Mesothelial cell of epicardium (in vitro differentiated cells): ENCODE measurements at regions not wholly inside any gene's neighbourhood (a gene's known extent, or its start where the extent isn't known, plus 50 kb on each side); places are given as distances from the start of the nearest gene placed in this dataset.
A peak's percentile ranks its signal among the peaks of the same experiment; 100 is the strongest.

ENCODE experiments used
- DNase-seq, 2 experiments: peaks; one replicate each; pipeline ENCODE4 v3.0.0; 2021; ENCODE audit warnings: low spot score in 2 of 2; ENCODE audit not compliant: unreplicated experiment in 2 of 2
- H3K27ac Mint-ChIP-seq: 2 replicates; pipeline ENCODE4 v1.8.0; 2021; ENCODE audit warnings: mixed read lengths
- H3K27me3 Mint-ChIP-seq: 2 replicates; pipeline ENCODE4 v1.8.0; 2021; ENCODE audit warnings: low read depth, mixed read lengths
- H3K36me3 Mint-ChIP-seq: 2 replicates; pipeline ENCODE4 v1.8.0; 2021; ENCODE audit warnings: mixed read lengths
- H3K4me1 Mint-ChIP-seq: 2 replicates; pipeline ENCODE4 v1.8.0; 2021; ENCODE audit warnings: mixed read lengths
- H3K4me3 Mint-ChIP-seq: 2 replicates; pipeline ENCODE4 v1.8.0; 2021; ENCODE audit warnings: mild to moderate bottlenecking, moderate library complexity, mixed read lengths
- H3K9me3 Mint-ChIP-seq: 2 replicates; pipeline ENCODE4 v1.8.0; 2021; ENCODE audit warnings: mixed read lengths
- CTCF ChIP-seq: fragments of 200-600 bp; sonication (generic); IDR thresholded peaks from one replicate; pipeline ENCODE4 v1.5.0; 2021; ENCODE audit warnings: antibody characterized with exemption; ENCODE audit not compliant: unreplicated experiment

- no peaks in the 10 kb centered on the region for H3K27me3 Mint-ChIP-seq
- peaks cover 52% of the 10 kb centered on the region for H3K9me3 Mint-ChIP-seq
- peaks cover 31% of the 10 kb centered on the region for H3K36me3 Mint-ChIP-seq
- peak; percentile 31 to 49 for DNase-seq
- peak; percentile 33 for TF ChIP-seq CTCF
- no peak overlapping the region for H3K4me3 Mint-ChIP-seq
- peak overlapping the region; percentile 55 for H3K27ac Mint-ChIP-seq
- H3K4me1 Mint-ChIP-seq: peaks cover 3% of the 10 kb centered on the region
Measured at GRCh38 chr3:18295171-18295920, 129.8 kb downstream of the SATB1 start.

DNA sequence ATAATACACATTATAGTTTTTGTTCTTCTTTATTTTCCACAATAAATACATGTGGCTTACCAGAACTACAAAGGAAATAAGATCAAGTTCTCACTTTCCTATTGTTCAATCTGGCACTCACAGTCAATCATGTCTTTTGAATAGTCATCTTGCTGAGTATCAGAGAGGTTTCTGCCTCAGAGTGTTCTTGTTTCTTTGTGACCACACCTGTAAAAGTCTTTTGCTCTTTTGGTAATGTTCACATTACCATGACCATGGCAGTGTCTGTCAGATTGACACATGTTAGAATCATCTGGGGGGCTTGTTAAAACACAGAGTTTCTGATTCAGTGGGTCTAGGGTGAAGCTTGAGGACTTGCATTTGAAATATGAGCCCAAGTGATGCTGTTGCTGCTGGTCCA, 135.0 kb downstream of the SATB1 start:
- Mint-ChIP-seq H3K4me3 (no peak overlapping the region), H3K27me3 (no peaks in the 10 kb centered on the region), H3K9me3 (peaks cover 11% of the 10 kb centered on the region), H3K4me1 (peaks cover 3% of the 10 kb centered on the region), H3K36me3 (peaks cover 3% of the 10 kb centered on the region), H3K27ac (no peak overlapping the region)
- TF ChIP-seq CTCF: no peak
- no peak for DNase-seq

GRCh38 chr3:18288243-18288642, 136.9 kb downstream of the SATB1 start:
- H3K36me3 Mint-ChIP-seq: peaks cover 3% of the 10 kb centered on the region
- H3K27ac Mint-ChIP-seq: no peak overlapping the region
- DNase-seq: no peak
- no peak overlapping the region for H3K4me3 Mint-ChIP-seq
- H3K27me3 Mint-ChIP-seq: no peaks in the 10 kb centered on the region
- peaks cover 6% of the 10 kb centered on the region for H3K4me1 Mint-ChIP-seq
- H3K9me3 Mint-ChIP-seq: peaks cover 11% of the 10 kb centered on the region
- no peak for TF ChIP-seq CTCF

GRCh38 chr3:18284716-18285115, 140.4 kb downstream of the SATB1 start:
- Mint-ChIP-seq H3K36me3 (peaks cover 5% of the 10 kb centered on the region), H3K4me3 (no peak overlapping the region), H3K9me3 (peaks cover 9% of the 10 kb centered on the region), H3K4me1 (peaks cover 14% of the 10 kb centered on the region), H3K27ac (no peak overlapping the region), H3K27me3 (no peaks in the 10 kb centered on the region)
- no peak for TF ChIP-seq CTCF
- DNase-seq: no peak

- H3K27ac Mint-ChIP-seq: no peak overlapping the region
- no peak for DNase-seq
- peaks cover 13% of the 10 kb centered on the region for H3K9me3 Mint-ChIP-seq
- peaks cover 14% of the 10 kb centered on the region for H3K4me1 Mint-ChIP-seq
- H3K36me3 Mint-ChIP-seq: peaks cover 7% of the 10 kb centered on the region
- H3K27me3 Mint-ChIP-seq: no peaks in the 10 kb centered on the region
- no peak overlapping the region for H3K4me3 Mint-ChIP-seq
- TF ChIP-seq CTCF: no peak
Measured at GRCh38 chr3:18283680-18284079, 141.5 kb downstream of the SATB1 start.

DNA sequence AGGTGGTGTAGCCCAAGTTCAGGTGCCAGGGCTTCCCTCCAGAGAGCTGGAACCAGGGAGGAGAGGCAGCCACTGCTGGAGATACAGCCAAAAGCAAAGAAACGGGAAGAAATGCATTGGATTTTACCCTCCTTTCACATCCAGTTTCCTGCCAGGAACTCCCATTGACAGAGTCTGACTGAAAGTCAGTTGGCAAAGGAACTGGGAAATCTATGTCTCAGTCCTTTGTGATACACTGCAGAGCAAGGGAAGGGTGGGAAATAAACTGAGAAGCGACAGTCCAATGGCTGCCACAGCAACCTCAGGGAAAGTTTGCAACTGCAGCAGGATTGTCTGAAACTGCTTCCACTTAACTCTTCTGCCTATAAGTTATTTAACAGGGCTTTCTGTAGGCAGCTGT, 142.6 kb downstream of the SATB1 start:
- Mint-ChIP-seq H3K36me3 (peaks cover 7% of the 10 kb centered on the region), H3K27me3 (no peaks in the 10 kb centered on the region), H3K4me1 (peaks cover 14% of the 10 kb centered on the region), H3K4me3 (no peak overlapping the region), H3K27ac (peak overlapping the region; percentile 44), H3K9me3 (peaks cover 13% of the 10 kb centered on the region)
- no peak for DNase-seq
- no peak for TF ChIP-seq CTCF
